GM12878 (cell line): ENCODE measurements at regions not wholly inside any gene's neighbourhood (a gene's known extent, or its start where the extent isn't known, plus 50 kb on each side); places are given as distances from the start of the nearest gene placed in this dataset.

ENCODE experiments used
- ESRRA ChIP-seq: IDR thresholded peaks from 2 replicates; pipeline ENCODE4 v1.6.1; 2012; ENCODE audit warnings: mild to moderate bottlenecking, low read length, improper control_type of control experiment
- GABPA ChIP-seq: IDR thresholded peaks from 2 replicates; pipeline ENCODE4 v1.6.1; 2014; ENCODE audit warnings: antibody characterized with exemption, low read depth, mild to moderate bottlenecking, inconsistent platforms

- TF ChIP-seq ESRRA, result no peak
- TF ChIP-seq GABPA, result no peak
Measured at GRCh38 chr6:8990075-8990474, 554.7 kb upstream of the SLC35B3 start.
